ENCODE measurements at regions not wholly inside any gene's neighbourhood (a gene's known extent, or its start where the extent isn't known, plus 50 kb on each side); places are given as distances from the start of the nearest gene placed in this dataset.
A peak's percentile ranks its signal among the peaks of the same experiment; 100 is the strongest.

DNA sequence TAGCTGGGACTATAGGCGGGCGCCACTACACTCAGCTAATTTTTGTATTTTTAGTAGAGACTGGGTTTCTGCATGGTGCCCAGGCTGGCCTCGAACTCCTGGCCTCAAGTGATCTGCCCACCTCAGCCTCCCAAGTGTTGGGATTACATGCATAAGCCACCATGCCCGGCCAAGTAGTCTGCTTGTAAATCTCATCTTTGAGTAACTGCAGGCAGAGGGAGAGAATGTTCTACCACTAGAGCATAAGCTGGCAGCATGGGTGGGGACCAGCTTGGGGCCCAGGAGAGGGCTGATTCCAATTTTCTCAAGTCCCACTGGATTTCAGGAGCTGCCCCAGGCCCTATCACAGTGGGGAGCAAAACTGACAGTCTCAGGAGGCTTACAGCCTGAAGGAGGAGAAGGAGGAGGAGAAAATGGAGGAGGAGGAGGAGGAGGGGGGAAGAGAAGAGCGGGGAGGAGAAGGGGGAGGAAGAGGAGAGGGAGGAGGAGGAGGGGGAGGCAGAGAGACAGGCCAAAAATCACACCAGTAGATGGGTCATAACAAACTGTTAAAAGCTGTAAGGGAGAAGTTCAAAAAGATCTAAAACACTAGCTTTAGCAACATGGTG lies 229.1 kb upstream of the IGF1R start:
- ChIA-PET CTCF (interaction anchor here (0.5 to 17.5 kb wide), 10 partner anchors 7 to 687 kb away, joined by 3 to 185 read pairs (median 18); no protein-coding TSS in a partner anchor), POLR2A (interaction anchor here (1.0 to 1.3 kb wide), 2 partner anchors 108 to 832 kb away, joined by 3 to 4 read pairs; partner anchors contain the start of gene LRRC28)
- H3K4me1 ChIP-seq = peaks cover 12% of the 10 kb centered on the region; the same call in 2 of the 3 replicates
- ATAC-seq (no peak), FAIRE-seq (no peak), DNase-seq (ENCODE audit: low read depth in 1 of 2, low spot score in 1 of 2) (no peak)
- 21% methylated on average over 5 of the region's 5 CpGs for WGBS (ENCODE audit: missing lambda C conversion rate)
- H3K9me3 ChIP-seq = no peaks in the 10 kb centered on the region
- no peak overlapping the region for H3K4me2 ChIP-seq
- TF ChIP-seq SMC3 (IDR thresholded peaks at IDR 0.05) = no peak
- TF ChIP-seq HEYL (CRISPR knock-in tag; IDR thresholded peaks at IDR 0.05) = no peak
- TF ChIP-seq, protein P1, sequence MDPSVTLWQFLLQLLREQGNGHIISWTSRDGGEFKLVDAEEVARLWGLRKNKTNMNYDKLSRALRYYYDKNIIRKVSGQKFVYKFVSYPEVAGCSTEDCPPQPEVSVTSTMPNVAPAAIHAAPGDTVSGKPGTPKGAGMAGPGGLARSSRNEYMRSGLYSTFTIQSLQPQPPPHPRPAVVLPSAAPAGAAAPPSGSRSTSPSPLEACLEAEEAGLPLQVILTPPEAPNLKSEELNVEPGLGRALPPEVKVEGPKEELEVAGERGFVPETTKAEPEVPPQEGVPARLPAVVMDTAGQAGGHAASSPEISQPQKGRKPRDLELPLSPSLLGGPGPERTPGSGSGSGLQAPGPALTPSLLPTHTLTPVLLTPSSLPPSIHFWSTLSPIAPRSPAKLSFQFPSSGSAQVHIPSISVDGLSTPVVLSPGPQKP (IDR thresholded peaks at IDR 0.05; ENCODE audit: low read depth, low read length) = no peak
- no peak for TF ChIP-seq EHMT2 (IDR thresholded peaks at IDR 0.05; ENCODE audit: low read depth)
- TF ChIP-seq GATA3 (IDR thresholded peaks at IDR 0.05; ENCODE audit: borderline replicate concordance) = no peak
- no peak overlapping the region for H3K27ac ChIP-seq
- H3K4me3 ChIP-seq = no peak overlapping the region

DNA sequence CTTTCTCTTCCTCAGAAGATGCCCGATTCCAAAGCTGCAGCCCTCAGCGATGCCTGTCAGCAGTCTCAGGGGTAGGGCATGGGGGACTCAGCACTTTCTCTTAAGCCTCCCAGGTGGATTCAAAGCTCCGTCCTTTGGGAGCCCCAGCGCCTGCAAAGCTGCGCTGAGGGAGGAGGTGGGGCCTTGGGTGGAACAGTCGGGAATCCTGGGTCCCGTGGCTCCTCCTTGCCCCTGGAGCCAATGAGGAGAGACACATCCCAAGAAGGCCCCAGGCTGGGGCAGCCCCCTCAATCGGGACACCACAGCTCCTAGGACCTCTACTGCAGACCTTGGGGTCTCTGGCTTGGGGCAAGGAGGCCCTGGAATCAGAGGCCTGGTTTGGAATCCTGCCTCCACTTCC lies 227.5 kb upstream of the IGF1R start:
- no peak for FAIRE-seq
- H3K4me3 ChIP-seq = peak overlapping the region; percentile 34; the same call in 1 of the 3 replicates
- POLR2A ChIA-PET = interaction anchor here (1.3 kb wide), 1 partner anchor 109 kb away, joined by 4 read pairs; no protein-coding TSS in a partner anchor
- CTCF ChIA-PET = interaction anchor here (0.7 to 17.5 kb wide), 31 partner anchors 7 to 558 kb away, joined by 3 to 185 read pairs (median 3); no protein-coding TSS in a partner anchor
- peaks cover 12% of the 10 kb centered on the region; the same call in 2 of the 3 replicates for H3K4me1 ChIP-seq
- peak; percentile 8 to 35; a peak in 3 of 6 replicates for ATAC-seq
- 36% methylated on average over 7 of the region's 8 CpGs for WGBS (ENCODE audit: missing lambda C conversion rate)
- H3K9me3 ChIP-seq = no peaks in the 10 kb centered on the region
- peak overlapping the region; percentile 92 for H3K4me2 ChIP-seq
- TF ChIP-seq POLR2AphosphoS2 (conservative IDR thresholded peaks at IDR 0.05; ENCODE audit: low read length) = no peak
- no peak for TF ChIP-seq RARB (CRISPR knock-in tag; IDR thresholded peaks at IDR 0.05)
- TF ChIP-seq, protein P2, sequence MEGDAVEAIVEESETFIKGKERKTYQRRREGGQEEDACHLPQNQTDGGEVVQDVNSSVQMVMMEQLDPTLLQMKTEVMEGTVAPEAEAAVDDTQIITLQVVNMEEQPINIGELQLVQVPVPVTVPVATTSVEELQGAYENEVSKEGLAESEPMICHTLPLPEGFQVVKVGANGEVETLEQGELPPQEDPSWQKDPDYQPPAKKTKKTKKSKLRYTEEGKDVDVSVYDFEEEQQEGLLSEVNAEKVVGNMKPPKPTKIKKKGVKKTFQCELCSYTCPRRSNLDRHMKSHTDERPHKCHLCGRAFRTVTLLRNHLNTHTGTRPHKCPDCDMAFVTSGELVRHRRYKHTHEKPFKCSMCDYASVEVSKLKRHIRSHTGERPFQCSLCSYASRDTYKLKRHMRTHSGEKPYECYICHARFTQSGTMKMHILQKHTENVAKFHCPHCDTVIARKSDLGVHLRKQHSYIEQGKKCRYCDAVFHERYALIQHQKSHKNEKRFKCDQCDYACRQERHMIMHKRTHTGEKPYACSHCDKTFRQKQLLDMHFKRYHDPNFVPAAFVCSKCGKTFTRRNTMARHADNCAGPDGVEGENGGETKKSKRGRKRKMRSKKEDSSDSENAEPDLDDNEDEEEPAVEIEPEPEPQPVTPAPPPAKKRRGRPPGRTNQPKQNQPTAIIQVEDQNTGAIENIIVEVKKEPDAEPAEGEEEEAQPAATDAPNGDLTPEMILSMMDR (IDR thresholded peaks at IDR 0.05) = no peak
- TF ChIP-seq NR3C1 (IDR thresholded peaks at IDR 0.05) = no peak
- TF ChIP-seq, protein P3, sequence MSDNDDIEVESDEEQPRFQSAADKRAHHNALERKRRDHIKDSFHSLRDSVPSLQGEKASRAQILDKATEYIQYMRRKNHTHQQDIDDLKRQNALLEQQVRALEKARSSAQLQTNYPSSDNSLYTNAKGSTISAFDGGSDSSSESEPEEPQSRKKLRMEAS (IDR thresholded peaks at IDR 0.05) = no peak
- TF ChIP-seq RCOR1 (IDR thresholded peaks at IDR 0.05; ENCODE audit: low read depth, low read length) = no peak
- TF ChIP-seq EP300 (IDR thresholded peaks at IDR 0.05) = no peak
- TF ChIP-seq HOXB13 (CRISPR knock-in tag; IDR thresholded peaks at IDR 0.05; ENCODE audit: low read depth) = no peak
- TF ChIP-seq HOXB5 (CRISPR knock-in tag; IDR thresholded peaks at IDR 0.05) = no peak
- no peak for TF ChIP-seq GATA3 (IDR thresholded peaks at IDR 0.05; ENCODE audit: borderline replicate concordance)
- TF ChIP-seq, protein P4, sequence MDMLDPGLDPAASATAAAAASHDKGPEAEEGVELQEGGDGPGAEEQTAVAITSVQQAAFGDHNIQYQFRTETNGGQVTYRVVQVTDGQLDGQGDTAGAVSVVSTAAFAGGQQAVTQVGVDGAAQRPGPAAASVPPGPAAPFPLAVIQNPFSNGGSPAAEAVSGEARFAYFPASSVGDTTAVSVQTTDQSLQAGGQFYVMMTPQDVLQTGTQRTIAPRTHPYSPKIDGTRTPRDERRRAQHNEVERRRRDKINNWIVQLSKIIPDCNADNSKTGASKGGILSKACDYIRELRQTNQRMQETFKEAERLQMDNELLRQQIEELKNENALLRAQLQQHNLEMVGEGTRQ (IDR thresholded peaks at IDR 0.05) = no peak
- no peak for TF ChIP-seq MYC (IDR thresholded peaks at IDR 0.05; ENCODE audit: borderline replicate concordance, low read length)
- DNase-seq (ENCODE audit: low read depth in 1 of 2, low spot score in 1 of 2) = no peak
- H3K27ac ChIP-seq = no peak overlapping the region

DNA sequence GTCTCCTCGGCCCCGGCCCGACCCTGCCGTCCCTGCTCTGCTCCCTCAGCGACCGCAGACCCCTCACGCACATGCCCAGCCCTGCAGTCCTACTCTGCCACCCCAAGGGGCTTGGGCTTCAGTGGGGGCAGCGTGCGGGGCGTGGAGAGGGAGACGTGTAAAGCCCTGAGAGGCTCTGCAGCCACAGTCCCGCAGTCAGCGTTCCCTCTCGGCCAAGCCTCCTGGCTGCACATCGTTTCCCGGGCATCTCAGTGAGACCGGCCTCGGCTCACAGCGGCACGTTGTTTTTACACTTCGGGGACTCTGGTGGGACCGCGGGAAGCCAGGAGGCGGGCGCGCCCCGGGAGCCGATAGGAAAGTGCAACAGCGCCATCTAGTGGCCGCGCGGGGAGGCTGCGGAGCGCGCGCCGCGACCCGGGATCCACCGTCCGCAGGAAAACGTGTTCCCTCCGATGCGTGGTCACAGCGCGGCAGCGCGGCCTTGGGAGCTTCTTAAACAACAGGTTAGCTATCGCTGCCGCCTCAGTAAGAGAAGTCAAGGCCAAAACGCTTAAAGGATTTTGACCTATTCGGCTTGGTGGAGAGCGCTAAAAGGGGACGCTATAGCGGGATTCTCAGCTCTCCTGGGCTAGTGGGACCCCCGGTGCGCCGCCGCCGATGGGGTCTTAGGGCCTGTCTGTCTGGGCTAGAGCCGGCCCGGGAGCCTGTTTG lies 226.8 kb upstream of the IGF1R start:
- no peaks in the 10 kb centered on the region for H3K9me3 ChIP-seq
- TF ChIP-seq RCOR1 (IDR thresholded peaks at IDR 0.05; ENCODE audit: low read depth, low read length) (0 out of 2 replicates have a peak, but pooled peaks have one; percentile 44), KDM1A (IDR thresholded peaks at IDR 0.05; ENCODE audit: low read depth) (no peak), RAD21 (conservative IDR thresholded peaks at IDR 0.05 in 1 of 2, IDR thresholded peaks at IDR 0.05 in 1 of 2) (peak; percentile 95 to 99), CHD2 (IDR thresholded peaks at IDR 0.05; ENCODE audit: low read length, partially characterized antibody) (no peak), SMC3 (IDR thresholded peaks at IDR 0.05) (peak; percentile 84), HEYL (CRISPR knock-in tag; IDR thresholded peaks at IDR 0.05) (no peak), RARB (CRISPR knock-in tag; IDR thresholded peaks at IDR 0.05) (no peak), PHF8 (IDR thresholded peaks at IDR 0.05; ENCODE audit: borderline replicate concordance, low read depth) (no peak)
- TF ChIP-seq, protein P5, sequence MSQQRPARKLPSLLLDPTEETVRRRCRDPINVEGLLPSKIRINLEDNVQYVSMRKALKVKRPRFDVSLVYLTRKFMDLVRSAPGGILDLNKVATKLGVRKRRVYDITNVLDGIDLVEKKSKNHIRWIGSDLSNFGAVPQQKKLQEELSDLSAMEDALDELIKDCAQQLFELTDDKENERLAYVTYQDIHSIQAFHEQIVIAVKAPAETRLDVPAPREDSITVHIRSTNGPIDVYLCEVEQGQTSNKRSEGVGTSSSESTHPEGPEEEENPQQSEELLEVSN (IDR thresholded peaks at IDR 0.05; ENCODE audit: borderline replicate concordance, low read depth) = peak; percentile 99
- TF ChIP-seq, protein P3 (IDR thresholded peaks at IDR 0.05) = peak; percentile 98
- TF ChIP-seq, protein P2 (IDR thresholded peaks at IDR 0.05) = peak; percentile 99
- ATAC-seq (peak; percentile 67 to 90), FAIRE-seq (no peak), DNase-seq (ENCODE audit: low read depth in 1 of 2, low spot score in 1 of 2) (peak; percentile 54 to 87)
- peak overlapping the region; percentile 34 for H3K4me3 ChIP-seq
- ChIA-PET POLR2A (interaction anchor here (1.4 kb wide), 1 partner anchor 110 kb away, joined by 3 read pairs; no protein-coding TSS in a partner anchor), CTCF (interaction anchor here (0.6 to 17.5 kb wide), 63 partner anchors 10 to 1604 kb away, joined by 3 to 185 read pairs (median 4); no protein-coding TSS in a partner anchor)
- no peak overlapping the region for H3K27ac ChIP-seq
- WGBS (ENCODE audit: missing lambda C conversion rate) = 8% methylated on average over 58 of the region's 62 CpGs
- H3K4me2 ChIP-seq = peak overlapping the region; percentile 92
- H3K4me1 ChIP-seq = peaks cover 12% of the 10 kb centered on the region; the same call in 2 of the 3 replicates

All from A549 (cell line).